Right renal pelvis (tissue), 4 donors: ENCODE measurements at regions not wholly inside any gene's neighbourhood (a gene's known extent, or its start where the extent isn't known, plus 50 kb on each side); places are given as distances from the start of the nearest gene placed in this dataset.
"Not testable (repeated sequence)": the region's sequence is repeated elsewhere in the genome, so short reads cannot be mapped to it uniquely, and the experiment has no call there.

Experiments used
- DNase-seq, 4 donors: peaks; one replicate each; pipeline ENCODE4 v3.0.0-alpha.2; 2013; ENCODE audit warnings: low read depth in 4 of 4, low spot score in 3 of 4, missing footprints in 1 of 4

DNA sequence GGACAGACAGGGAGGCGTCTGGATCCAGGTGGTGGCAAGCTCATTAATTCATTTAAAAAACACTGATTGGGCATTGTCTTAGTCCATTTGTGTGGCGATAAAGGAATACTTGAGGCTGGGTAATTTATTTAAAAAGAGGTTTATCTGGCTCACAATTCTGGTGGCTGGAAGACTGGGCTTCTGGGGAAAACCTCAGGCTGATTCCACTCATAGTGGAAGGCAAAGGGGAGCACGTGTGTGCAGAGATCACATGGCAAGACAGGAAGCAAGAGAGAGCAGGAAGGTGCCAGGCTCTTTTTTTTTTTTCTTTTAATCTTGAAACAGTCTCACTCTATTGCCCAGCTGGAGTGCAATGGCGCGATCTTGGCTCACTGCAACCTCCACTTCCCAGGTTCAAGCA is 100.2 kb upstream of the METTL14 start:
- no peak for DNase-seq

GRCh38 chr4:118586357-118586790 is 98.8 kb upstream of the METTL14 start:
- no peak for DNase-seq

GRCh38 chr4:118587116-118587831 is 97.9 kb upstream of the METTL14 start:
- DNase-seq: no peak

DNA sequence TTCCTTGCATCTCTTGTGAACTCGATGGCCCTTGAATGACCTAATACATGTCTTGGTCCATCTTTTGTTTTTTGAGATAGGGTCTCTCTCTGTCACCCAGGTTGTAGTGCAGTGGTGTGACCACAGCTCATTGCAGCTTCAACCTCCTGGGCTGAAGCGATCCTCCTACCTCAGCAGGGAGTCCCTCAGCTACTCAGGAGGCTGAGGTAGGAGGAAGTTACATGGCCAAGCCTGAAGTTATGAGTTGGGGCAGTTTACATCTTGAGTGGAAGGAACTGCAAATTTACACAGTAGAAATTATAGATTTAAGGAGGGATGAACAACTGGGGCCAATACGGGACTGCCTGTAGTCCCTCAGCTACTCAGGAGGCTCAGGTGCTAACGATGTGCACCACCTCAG is 97.2 kb upstream of the METTL14 start:
- DNase-seq: no peak

DNA sequence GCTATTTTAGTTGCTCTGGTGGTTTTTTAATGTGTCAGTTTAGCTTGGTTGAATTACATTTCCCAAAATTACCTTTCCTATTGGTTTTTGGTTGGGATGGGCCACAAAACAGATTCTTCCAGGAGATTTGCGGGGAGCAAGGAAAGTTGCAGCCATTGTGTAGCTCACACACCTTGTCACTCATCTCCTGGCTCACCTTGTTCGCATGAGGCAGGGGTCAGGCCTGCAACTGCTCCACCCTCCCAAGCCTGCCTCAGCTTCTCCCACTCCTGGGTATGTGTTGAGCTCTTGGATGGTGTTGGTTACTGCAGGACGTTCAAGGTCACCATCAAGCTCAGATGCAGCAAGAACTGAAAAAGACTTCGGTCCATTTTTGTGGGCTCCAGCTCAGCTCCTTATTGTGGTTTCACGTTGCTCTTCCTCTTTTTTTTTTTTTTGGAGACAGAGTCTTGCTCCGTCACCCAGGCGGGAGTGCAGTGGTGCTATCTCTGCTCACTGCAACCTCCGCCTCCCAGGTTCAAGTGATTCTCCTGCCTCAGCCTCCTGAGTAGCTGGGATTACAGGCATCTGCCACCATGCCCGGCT is 95.6 kb upstream of the METTL14 start:
- DNase-seq: no peak

- peak; percentile 87 to 95 (median 92) for DNase-seq
Observed at GRCh38 chr4:118591339-118592046, 93.7 kb upstream of the METTL14 start.

GRCh38 chr4:118592289-118592688 is 92.9 kb upstream of the METTL14 start:
- DNase-seq: not testable (repeated sequence)

- not testable (repeated sequence) for DNase-seq
Observed at GRCh38 chr4:118595883-118596282, 89.3 kb upstream of the METTL14 start.

DNA sequence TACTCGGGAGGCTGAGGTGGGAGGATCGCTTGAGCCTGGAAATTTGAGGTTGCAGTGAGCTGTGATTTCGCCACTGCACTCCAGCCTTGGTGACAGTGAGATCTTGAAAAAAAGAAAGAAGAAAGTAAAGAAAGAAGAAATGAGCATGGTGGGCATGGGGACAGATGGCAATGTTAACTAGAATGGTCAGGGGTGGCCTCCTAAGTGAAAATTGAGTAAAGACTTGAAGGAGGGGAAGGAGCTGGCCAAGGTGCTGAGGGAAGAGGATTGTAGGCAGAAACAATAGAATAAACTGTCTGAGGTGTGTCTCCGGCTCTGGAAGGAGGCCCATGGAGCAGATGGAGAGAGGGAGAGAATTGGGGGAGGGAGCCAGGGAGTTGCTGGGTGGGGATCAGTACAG is 60.1 kb upstream of the METTL14 start:
- DNase-seq: not testable (repeated sequence)

DNA sequence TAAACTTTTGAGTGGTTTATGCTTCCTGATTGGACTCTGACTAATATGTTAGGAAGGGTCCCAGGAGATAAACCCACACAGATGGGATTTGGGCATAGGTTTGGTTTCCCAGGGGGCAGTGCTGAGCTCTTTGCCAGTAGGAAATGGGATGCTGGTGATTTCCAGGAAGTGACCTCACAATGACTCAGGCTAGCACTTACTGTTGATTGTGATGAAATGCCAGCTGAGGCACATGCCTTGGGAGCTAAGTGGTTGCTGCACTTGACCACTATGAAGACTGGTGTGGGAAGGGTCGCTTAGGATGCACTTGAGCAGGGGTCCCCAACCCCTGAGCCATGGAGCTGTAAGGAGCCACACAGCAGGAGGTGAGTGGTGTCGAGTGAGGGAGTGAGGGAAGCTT is 55.5 kb upstream of the METTL14 start:
- DNase-seq: not testable (repeated sequence)

DNA sequence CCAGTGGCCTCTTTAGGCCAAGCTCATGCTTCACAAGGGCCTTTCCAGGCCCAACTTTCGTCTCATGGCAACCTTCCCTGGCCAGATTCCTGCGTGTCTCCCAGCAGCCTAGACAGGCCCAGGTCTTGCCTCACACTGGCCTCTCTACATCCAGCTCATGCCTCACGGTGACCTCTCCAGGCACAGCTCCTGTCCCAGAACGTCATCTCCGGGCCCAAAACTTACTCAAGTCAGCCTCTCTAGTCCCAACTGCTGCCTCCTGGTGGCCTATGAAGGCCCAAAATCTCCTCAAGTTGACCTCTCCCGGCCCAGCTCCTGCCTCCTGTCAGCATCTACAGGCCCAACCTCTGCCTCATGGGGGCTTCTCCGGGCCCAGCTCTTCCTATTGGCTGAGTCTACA is 54.3 kb upstream of the METTL14 start:
- not testable (repeated sequence) for DNase-seq

DNA sequence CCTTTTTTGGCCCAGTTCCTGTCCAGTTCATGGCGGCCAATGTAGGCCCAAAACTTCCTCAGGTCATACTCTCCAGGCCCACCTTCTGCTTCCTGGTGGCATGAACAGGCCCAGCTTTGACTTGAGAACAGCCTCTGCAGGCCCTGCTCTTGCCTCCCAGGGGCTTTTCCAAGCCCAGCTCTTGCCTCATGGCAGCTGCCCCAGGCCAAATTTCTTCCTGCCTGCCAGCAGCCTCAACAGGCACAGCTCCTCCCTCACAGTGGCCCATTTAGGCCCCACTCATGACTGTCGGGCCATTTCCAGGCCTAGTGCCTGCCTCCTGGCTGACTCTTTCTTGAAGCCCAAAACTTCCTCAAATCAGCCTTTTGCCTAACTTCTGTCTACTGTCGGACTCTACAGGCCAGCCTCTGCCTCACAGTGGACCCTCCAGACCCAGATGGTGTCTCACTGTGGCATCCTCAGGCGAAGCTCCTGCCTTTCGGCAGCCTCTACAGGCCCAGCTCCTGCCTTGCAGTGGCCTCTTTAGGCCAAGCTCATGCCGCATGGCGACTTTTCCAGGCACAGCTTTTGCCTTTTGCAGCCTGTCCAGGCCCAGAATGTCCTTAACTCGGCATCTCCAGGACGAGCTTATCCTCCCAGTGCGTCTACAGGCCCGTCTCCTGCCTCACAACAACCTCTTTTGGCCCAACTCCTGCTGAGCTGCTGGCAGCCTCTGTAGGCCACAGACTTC is 53.7 kb upstream of the METTL14 start:
- DNase-seq: not testable (repeated sequence)

GRCh38 chr4:118633476-118633875 is 51.7 kb upstream of the METTL14 start:
- DNase-seq: not testable (repeated sequence)

GRCh38 chr4:118634126-118634875 is 50.9 kb upstream of the METTL14 start:
- DNase-seq: not testable (repeated sequence)
